MM.1S (cell line): ENCODE measurements at regions not wholly inside any gene's neighbourhood (a gene's known extent, or its start where the extent isn't known, plus 50 kb on each side); places are given as distances from the start of the nearest gene placed in this dataset.

Source experiments
- CTCF ChIP-seq: fragments of 300-600 bp; sonication (generic); IDR thresholded peaks from 2 replicates; pipeline ENCODE4 v1.5.1; 2016; ENCODE audit warnings: antibody characterized with exemption, low read length, mixed read lengths
- EZH2 ChIP-seq: fragments of 300-600 bp; sonication (generic); optimal IDR thresholded peaks from 2 replicates; pipeline ENCODE3; 2017; ENCODE audit warnings: low read depth, mild to moderate bottlenecking, antibody characterized with exemption, low read length, mixed read lengths

GRCh38 chr1:157439302-157439954, 112.9 kb downstream of the FCRL5 start:
- no peak for TF ChIP-seq CTCF
- no peak for TF ChIP-seq EZH2
